HuH-7.5 (cell line): ENCODE measurements at regions not wholly inside any gene's neighbourhood (a gene's known extent, or its start where the extent isn't known, plus 50 kb on each side); places are given as distances from the start of the nearest gene placed in this dataset.
"Not testable (repeated sequence)": the region's sequence is repeated elsewhere in the genome, so short reads cannot be mapped to it uniquely, and the experiment has no call there.

Source experiments
- DNase-seq: peaks from one replicate; pipeline ENCODE4 v3.0.0; 2011; ENCODE audit warnings: low spot score

GRCh38 chr6:74404366-74404765, 708.4 kb downstream of the CD109 start:
- no peak for DNase-seq

GRCh38 chr6:74402781-74403180, 706.8 kb downstream of the CD109 start:
- DNase-seq, result no peak

DNA sequence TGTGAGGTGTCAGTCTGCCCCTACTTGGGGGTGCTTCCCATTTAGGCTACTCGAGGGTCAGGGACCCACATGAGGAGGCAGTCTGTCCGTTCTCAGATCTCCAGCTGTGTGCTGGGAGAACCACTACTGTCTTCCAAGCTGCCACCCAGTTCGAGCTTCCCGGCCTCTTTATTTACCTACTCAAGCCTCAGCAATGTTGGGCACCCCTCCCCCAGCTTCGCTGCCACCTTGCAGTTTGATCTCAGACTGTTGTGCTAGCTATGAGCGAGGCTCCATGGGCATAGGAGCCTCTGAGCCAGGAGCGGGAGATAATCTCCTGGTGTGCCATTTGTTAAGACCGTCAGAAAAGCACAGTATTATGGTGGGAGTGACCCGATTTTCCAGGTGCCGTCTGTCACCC, 682.4 kb downstream of the CD109 start:
- DNase-seq, result not testable (repeated sequence)

DNA sequence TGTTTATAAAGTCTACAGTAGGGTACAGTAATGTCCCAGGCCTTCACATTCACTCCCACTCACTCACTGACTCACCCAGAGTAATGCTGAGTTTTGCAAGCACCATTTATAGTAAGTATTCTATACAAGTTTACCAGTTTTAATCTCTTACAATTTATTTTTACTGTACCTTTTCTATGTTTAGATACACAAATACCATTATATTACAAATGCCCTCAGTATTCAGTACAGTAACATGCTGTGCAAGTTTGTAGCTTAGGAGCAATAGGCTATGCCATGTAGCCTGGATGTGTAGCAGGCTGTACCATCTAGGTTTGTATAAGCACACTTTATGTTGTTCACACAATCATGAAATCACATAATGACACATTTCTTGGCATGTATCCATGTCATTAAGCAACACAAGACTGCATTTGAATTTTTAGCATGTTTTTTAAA, 673.6 kb downstream of the CD109 start:
- no peak for DNase-seq

DNA sequence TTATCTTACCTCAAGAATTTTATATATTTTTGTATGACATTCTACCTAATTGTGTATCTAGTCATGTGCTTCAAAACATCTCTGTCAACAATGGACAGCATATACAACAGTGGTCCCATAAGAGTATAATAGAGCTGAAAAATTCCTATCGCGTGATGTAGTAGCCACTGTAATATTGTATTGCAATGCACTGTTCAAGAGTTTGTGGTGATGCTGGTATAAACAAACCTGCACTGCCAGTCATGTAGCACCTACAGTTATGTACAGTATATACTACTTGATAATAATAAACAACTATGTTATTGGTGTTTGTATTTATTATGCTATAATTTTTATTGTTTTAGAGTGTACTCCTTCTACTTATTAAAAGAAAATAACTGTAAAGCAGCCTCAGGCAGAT, 672.7 kb downstream of the CD109 start:
- DNase-seq, result no peak

DNA sequence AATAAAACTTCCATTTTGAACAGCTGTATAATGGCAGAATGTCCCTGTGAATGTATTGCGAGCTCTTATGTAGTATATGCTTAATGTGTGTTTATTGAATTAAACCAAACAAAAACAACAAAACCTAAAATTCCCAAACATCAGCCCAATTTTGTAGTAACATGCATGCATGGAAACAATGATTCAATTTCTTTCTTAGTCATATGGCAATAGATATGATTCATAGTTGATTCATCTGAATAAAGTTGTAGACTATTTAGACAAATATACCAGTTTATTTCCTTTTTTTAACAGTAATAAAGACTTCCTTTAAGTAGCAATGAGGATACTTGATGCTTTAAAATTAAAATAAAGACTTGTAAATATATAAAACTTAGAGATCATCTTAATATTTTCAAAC, 670.6 kb downstream of the CD109 start:
- DNase-seq, result no peak

- DNase-seq, result no peak
Observed at GRCh38 chr6:74362391-74362790, 666.4 kb downstream of the CD109 start.

GRCh38 chr6:74357321-74357720, 661.3 kb downstream of the CD109 start:
- DNase-seq, result no peak

GRCh38 chr6:74356391-74356790, 660.4 kb downstream of the CD109 start:
- no peak for DNase-seq

- DNase-seq, result no peak
Observed at GRCh38 chr6:74346936-74347535, 651.0 kb downstream of the CD109 start.

DNA sequence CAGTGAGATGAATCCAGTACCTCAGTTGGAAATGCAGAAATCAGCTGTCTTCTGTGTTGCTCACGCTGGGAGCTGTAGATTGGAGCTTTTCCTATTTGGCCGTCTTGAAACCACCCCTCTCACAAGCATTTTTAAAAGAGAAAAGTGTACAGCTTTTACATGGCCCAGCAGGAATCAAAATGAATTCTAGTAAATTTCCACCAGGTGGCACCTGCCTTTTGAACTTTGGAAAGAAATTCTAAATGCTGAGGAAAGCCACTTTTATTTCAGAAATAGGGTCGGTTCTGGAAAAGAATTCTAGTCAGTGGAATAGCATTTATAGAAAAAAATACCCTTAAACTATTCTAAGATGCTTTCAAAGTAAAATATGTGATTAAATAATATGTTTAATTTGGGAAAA, 647.8 kb downstream of the CD109 start:
- no peak for DNase-seq

GRCh38 chr6:74343321-74343720, 647.3 kb downstream of the CD109 start:
- DNase-seq, result not testable (repeated sequence)

DNA sequence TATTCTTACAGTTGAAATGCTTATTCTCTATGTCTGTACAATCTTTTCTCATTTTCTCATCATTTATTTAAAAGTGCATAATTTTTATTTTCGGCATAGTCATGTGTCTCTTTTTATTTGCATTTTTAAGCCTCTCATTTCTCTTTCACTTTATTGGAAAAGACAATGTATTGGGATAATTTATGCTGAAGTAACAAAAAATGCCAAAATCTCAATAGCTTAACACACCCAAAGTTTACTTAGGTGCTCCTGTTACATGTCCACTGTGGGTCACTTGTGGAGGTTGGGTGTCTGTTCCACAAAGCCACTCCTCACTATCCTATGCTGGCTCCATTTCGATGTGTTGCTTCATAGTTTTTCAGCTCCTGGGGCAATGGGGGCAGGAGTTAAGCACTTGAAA, 638.7 kb downstream of the CD109 start:
- DNase-seq, result no peak

- no peak for DNase-seq
Observed at GRCh38 chr6:74333406-74333805, 637.4 kb downstream of the CD109 start.

- no peak for DNase-seq
Observed at GRCh38 chr6:74320715-74321114, 624.7 kb downstream of the CD109 start.

DNA sequence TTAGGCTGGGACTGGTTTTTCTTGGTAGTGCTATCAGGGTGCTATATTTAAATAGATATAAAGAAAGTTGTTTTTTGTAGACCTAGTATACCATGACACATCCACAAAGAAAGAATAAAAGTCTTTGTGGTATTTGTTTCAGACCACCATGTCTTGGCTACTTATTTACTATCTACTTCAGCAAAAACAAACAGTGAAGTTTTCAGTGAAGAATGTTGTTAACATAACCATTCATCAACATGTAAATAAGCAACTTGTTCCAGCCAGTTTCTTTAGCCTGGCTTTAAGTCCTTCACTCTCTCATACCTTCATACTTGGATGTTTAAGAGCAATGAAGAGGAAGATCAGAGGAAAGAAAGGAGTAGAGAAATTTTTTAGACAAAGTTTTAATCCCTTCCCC, 624.1 kb downstream of the CD109 start:
- DNase-seq, result no peak

DNA sequence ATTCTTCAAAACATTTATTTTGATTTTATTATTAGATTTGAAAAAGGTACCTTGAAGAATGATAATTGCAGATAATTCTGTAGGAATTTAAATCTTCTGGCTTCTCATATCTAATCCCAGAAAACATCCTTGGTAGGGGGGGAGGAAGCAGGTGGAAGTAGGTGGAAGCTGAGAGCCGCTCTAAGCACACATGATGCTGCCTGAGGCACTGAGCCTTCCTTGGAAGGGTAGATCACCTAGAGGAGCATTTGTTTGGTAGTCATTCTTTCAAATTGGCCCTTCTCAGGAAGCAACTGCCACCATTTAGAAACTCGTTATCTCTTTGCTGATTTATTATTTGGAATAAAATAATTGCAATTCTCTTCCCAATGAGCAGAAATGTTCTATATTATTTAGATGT, 623.3 kb downstream of the CD109 start:
- no peak for DNase-seq

GRCh38 chr6:74318738-74319137, 622.7 kb downstream of the CD109 start:
- no peak for DNase-seq

- DNase-seq, result no peak
Observed at GRCh38 chr6:74312081-74312480, 616.1 kb downstream of the CD109 start.

DNA sequence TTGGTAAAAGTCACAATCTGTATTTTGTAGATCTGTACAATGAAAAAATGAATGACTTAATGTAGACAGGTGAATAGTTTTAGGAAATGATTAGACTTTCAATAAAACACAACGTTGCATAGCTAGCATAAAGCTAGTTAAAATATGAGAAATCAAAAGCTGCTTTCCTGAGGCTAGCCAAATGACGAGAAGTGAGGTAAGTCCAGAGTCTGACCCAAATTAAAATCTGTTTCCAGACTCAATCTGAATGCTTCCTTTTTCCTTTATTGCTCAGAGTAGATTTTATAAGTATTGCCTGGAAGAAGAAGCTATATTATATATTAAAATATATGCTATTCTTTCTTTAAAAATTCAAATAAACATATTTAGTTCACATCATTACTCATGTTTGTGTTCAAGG, 615.4 kb downstream of the CD109 start:
- DNase-seq, result no peak

DNA sequence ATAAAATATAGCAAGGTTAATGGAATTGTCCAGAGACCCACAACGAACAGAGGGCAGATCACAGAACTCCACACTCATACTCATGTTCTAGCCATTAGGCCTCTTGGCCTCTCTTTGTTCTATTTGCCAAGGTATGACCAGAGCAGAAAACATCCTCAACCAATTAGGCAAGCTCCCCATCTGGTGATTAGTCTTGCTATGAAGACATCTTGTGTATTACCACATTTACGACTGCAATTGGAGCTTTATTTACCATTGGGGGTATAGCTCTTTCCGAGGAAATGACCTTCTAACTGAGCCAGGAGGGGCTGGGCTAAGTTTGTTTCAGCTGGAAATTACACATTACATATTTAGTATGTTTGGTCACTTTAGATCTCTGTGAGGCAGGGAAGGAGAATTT, 593.9 kb downstream of the CD109 start:
- no peak for DNase-seq

DNA sequence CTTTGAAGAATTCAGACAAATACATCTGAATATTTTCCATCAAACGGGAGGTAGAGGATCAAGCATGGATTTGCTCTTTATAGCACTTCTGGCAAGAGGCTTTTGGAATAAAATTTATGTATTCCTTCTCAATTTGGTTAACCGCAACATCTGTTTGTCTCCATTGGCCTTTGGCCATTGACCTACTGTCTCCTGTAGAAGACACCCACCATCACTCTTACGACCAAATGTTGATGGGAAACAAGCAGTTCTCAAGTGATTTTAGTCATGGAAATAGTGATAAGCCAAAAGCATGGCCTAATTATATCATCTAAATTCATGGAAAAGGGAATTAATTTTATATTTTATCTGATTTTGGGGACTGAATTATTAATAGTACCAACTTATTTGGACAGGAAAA, 591.9 kb downstream of the CD109 start:
- DNase-seq, result no peak

DNA sequence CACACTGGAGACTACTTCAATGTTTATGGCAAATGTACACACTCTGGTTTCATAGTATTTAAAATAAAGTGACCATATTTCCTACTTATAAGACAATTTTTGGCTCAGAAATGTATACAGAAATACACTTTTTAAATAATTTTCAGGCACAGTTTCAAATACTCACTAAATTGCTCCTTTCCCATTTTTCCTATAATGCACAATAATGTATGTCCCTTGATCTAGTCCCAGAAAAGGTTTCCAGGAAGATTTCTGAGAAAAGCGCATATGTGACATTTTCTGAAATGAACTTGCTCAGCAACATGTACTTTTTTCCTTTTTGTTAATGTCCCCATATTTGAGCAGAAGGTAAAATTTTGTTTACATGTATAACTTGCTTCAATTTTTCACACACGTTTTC, 591.4 kb downstream of the CD109 start:
- no peak for DNase-seq

DNA sequence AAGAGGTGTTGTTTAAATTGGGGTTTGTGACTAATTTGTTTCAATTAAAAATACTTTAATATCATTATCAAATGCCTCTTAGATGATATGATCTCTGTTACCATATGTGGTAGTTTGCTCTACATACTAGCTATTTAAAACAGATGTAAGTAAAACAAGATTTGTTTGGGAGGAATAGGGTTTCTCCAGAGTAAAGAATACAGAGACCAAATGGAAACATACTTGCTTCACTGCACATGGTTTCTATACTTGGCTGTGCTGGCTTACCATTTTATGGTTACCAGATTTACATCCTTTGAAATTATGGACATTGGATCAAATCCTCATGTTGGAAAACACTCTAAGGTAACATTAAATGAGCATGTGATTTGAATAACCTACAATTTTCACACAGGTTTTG, 588.3 kb downstream of the CD109 start:
- DNase-seq, result no peak

DNA sequence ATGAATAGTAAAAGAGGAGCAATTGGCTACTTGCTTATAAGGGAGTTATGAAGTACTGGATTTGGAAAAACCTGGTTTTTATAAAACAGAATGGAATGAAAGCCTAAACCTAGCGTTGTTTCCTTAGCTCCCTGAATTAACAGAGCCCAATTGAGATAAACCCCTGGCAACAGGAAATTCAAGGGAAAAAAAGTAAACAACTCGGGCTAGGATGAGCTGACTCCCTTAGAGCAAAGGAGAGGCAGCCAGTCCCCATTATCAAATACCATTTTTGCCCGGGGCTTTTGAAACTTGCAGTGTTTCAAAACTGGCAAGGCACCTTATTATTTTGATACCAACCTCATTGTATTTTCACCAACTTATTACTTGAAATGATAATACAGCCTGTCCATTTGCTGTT, 587.5 kb downstream of the CD109 start:
- DNase-seq, result no peak
